ENCODE measurements at regions not wholly inside any gene's neighbourhood (a gene's known extent, or its start where the extent isn't known, plus 50 kb on each side); places are given as distances from the start of the nearest gene placed in this dataset.

GRCh38 chr6:119845161-119845560 lies 495.6 kb upstream of the MAN1A1 start (continued):
- no peak for TF ChIP-seq CHD7 (IDR thresholded peaks at IDR 0.05; ENCODE audit: insufficient replicate concordance, low read length)
- TF ChIP-seq E2F6 (IDR thresholded peaks at IDR 0.05): no peak
- TF ChIP-seq RFX5 (IDR thresholded peaks at IDR 0.05; ENCODE audit: borderline replicate concordance, low read depth, low read length): no peak
- TF ChIP-seq CTBP2 (IDR thresholded peaks at IDR 0.05; ENCODE audit: borderline replicate concordance, insufficient read depth, insufficient read length, low read length): no peak
- no peak for TF ChIP-seq YY1 (IDR thresholded peaks at IDR 0.05; ENCODE audit: low read depth, low read length)
- no peak for TF ChIP-seq KDM1A (IDR thresholded peaks at IDR 0.05; ENCODE audit: borderline replicate concordance, low read length)
- TF ChIP-seq MAX (IDR thresholded peaks at IDR 0.05): no peak
